ENCODE measurements at regions not wholly inside any gene's neighbourhood (a gene's known extent, or its start where the extent isn't known, plus 50 kb on each side); places are given as distances from the start of the nearest gene placed in this dataset.

- no peak for DNase-seq
Observed at GRCh38 chr2:37549598-37549997, 121.8 kb downstream of the CDC42EP3 start.

- no peak for DNase-seq
Observed at GRCh38 chr2:37550190-37550589, 121.3 kb downstream of the CDC42EP3 start.

GRCh38 chr2:37551783-37552182 lies 119.7 kb downstream of the CDC42EP3 start:
- DNase-seq = no peak

DNA sequence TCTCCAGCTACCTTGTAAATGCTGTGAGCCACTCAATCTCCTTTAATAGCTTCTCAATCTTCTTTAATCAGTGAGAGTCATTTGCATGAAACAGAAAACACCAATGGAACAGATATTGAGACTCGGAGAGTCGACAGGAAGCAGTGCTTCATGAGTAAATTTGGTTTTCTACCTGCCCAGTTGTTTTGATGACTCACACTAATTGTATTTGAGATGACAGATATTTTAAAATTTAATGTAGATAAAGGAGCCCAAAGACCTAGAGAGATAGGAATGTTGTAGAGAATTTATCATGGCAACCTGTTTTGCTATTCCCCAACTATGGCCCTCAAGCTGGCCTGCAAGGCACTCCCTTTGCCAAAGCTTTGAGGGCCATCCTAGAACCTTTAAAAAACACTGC lies 119.1 kb downstream of the CDC42EP3 start:
- DNase-seq = no peak

GRCh38 chr2:37553411-37554154 lies 117.9 kb downstream of the CDC42EP3 start:
- no peak for DNase-seq

GRCh38 chr2:37554155-37554510 lies 117.3 kb downstream of the CDC42EP3 start:
- DNase-seq = no peak

- DNase-seq = no peak
Observed at GRCh38 chr2:37554687-37555086, 116.8 kb downstream of the CDC42EP3 start.

- no peak for DNase-seq
Observed at GRCh38 chr2:37555457-37555856, 116.0 kb downstream of the CDC42EP3 start.

DNA sequence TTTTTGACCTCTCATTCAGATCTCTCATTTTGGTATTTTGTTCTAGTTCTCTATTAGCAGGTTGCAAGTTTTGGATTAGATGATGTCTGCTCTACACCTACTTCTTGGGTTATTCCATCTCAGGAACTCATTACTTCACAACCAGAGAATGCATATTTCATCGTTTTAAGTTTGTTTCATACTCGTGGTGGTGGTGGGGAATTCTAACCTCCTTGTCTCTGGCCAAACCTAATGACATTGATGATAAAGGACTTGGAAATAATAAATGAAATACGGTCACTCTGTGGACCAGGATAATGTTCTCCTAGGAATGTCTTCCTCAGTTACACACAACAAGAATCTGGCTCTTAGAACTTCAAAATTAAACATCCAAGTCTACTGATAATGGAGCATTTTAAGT lies 115.2 kb downstream of the CDC42EP3 start:
- no peak for DNase-seq

- no peak for DNase-seq
Observed at GRCh38 chr2:37558623-37559022, 112.8 kb downstream of the CDC42EP3 start.

DNA sequence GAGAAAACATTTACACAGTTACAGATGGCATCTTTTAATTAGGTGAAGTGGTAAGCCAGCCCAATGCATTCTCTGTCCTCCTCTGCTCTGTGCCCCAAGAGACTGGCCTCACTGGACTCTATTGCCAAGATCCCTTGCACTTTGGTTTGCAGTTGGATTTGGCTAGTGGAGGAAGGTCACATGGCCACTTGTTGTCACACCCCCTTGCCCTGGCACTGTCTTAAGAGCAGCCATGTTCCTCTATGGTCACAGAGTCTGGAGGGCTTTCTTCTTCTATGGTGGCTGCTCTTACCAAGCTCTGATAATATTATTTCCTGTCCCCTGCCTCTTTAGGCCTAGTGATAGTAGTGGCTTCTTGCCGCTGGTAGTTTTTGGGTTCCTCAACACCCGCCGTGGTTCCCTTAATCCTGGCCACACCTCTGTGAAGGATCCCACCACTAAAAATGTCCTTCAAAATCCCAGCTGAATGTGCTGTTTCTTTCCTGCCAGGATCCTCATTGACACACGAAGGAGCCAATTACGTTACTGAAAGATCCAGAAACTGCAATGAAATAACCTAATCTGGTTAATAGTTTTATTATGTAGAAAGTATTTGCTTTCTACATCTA lies 111.1 kb downstream of the CDC42EP3 start:
- peak; percentile 20 for DNase-seq

- no peak for DNase-seq
Observed at GRCh38 chr2:37560863-37561614, 110.4 kb downstream of the CDC42EP3 start.

DNA sequence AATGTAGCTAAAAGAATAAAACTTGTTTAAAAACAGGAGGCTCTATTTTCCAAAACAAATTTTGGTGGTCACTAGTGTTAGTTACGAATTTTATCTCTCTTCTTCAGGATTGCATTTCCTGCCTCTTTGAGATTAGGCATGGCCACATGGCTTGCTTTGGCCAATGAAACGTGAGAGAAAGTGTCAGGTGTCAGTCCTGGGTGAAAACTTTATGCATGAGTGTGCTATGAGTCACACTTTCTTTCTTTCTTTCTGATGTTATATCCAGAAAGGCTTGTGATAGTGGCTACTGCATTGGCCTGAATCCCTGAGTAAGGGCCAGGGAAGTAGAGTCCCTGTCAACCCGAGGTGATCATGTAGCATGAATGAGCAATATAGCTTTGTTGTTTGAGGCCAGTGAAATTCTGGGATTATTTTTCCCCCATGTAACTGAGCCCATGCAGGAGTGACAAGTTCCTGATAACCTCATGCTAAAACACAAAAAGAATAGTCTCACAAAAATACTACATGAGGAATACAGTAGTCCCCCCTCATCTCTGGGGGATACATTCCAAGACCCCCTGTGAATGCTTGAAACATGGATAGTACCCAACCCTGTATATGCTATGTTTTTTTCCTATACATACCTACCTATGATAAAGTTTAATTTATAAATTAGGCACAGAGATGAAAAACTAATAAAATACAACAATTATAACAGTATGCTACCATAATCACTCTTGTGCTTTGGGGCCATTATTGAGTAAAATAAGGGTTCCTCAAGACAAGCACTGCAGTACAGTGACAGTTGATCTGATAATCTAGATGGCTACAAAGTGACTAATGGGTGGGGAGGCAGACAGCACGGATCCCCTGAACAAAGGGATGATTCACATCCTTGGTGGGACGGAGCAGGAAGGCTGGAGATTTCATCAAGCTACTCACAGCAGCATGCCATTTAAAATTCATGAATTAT lies 109.5 kb downstream of the CDC42EP3 start:
- no peak for DNase-seq

DNA sequence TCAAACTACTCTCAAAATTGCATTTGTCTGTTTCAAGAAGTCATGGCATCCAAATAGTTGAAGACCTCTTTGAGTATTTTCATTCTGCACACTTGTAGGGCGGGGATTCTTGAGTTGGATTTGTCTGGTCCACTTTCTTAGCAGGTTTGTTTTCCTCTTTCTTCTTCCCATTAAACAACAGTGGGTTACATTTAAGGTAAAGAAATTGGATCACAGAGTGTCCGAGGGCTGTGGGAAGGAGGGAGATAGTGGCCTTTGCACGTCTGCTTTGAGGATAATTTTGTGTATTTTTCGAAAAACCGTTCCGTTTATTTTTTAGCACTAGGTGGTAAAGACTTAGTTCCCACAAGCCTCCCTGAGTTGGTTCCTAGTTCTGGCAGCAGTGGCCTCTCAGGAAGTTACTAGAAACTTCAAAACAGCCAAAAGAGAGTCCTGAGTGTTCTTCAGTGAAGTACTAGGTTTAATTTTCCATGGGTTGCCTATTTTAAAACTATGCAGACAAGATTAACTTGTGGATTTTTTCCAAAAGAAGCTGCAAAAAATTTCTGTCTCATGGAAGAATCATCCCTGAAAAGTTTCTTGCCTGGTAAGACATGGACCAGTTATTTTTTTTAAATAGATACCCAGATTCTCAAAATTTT lies 107.9 kb downstream of the CDC42EP3 start:
- no peak for DNase-seq

- peak; percentile 2 for DNase-seq
Observed at GRCh38 chr2:37564356-37564755, 107.1 kb downstream of the CDC42EP3 start.

DNA sequence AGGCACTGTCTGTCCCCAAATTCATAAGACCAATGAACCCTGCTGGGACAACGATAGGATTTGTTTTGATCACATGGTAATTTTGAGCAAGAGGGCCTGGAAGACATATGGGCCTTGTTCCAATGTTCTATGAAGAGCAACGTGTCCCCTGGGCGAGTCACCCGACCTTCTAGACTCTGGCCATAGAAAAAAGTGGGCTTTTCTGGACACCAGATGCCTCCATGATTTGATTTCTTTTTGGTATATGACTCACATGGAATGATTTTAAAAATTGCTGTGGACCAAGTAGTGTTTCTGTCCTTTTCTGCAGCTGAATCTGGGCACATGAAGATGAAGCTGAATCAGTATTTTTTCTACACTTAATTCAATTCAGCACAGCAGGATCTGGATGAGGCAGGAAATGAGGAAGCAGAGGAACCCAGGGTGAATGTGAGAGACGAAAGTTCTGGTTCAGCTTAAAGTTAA lies 104.9 kb downstream of the CDC42EP3 start:
- DNase-seq = no peak

GRCh38 chr2:37568565-37568964 lies 102.9 kb downstream of the CDC42EP3 start:
- no peak for DNase-seq

DNA sequence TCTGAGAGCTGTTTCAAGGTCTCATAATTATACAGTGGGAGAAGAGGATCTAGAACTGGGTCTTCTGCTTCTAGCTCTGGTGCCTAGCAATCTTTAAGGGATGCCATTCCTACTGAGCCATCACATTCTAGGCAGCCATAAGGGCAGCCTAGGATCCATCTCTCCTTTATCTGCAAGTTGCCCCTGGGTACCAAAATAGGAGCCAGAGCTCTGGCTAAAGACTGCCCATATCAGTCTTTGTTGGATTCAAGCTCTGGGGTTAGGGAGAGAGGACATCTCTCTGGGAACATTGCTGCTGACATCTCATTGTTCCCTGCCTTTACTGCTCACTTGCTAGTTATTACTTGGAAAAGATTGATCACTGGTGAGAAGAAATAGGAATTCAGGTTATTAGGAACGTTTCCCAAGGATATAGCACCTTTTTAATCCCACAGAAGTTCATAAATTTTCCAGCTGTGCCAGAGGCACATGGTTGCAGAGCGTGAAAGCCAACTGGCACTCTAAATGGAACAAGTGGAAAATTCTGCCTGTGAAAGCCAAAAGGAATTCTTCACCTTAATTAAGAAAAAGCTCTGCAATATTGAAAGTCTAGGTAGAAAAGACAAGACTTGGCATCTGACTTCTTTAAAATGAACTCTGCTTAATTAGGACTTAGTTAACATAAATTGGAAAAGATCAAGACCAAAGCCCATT lies 102.2 kb downstream of the CDC42EP3 start:
- DNase-seq = no peak

DNA sequence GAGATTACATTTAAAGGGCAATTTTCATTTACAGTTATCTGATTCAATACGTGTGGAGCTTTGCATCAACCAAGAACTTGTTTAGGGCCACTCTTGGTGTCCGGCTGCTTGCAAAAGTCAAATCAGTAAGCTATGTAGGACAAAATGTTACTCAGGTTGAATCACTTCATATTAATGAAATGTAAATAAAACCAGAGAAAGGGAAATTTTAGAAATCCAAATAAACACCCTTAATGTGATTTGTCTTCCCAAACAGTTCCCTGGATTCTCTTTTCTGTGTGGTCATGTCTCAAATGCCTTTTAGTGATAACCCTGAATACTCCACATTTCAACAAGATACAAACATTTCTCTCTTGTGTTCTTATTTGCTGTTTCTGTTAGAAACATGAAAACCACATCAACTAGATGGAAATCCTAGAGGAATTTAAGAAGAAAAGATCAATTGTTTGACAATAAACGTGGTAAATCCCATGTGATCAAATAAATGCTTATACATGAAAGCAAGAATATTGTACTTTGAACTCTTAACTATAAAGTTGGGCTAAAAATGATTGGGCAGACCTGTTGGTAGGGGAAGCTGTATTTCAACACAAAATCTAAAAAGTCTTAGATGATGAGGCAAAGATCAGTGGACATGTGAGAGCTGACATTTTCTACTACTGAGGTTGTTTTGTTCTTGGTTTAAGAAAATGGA lies 101.3 kb downstream of the CDC42EP3 start:
- DNase-seq = no peak

DNA sequence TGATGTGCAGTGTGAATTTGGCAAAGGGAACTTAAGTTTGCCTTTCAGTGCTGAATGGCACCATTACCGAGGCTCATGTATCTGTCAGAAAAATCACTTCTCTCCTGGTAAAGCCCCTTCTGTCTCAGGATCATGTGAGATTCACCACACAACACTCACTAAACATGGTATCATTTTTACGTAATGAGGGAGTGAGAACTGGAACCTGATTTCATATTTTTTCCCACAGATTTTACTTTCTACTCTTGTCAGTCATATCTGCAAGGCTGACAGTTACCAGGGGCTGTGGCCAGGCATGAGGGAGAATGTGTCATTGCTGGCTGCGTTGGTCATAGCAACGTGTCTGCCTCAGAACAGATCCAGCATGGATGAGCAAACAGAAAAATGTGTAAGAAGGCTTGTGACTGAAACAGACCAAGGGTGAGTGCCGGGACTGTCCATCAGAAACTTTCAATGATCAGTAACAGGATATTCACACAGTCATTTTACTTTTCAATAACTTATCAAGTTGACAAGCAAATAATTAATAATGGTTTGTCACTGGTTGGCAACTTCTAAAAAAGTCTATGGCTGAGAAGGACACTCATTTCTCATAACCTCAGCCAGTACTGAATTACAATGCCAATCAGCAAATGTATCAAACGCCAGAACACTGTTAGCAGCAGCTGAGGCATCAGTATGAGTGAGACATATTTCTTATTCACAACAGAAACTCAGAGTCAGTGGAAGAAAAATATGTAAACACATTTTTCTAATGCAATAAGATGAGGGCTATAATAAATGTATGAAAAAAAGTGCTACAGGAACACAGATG lies 100.5 kb downstream of the CDC42EP3 start:
- DNase-seq = no peak

All from NCI-H774 (cell line).